ENCODE measurements at regions not wholly inside any gene's neighbourhood (a gene's known extent, or its start where the extent isn't known, plus 50 kb on each side); places are given as distances from the start of the nearest gene placed in this dataset.

DNA sequence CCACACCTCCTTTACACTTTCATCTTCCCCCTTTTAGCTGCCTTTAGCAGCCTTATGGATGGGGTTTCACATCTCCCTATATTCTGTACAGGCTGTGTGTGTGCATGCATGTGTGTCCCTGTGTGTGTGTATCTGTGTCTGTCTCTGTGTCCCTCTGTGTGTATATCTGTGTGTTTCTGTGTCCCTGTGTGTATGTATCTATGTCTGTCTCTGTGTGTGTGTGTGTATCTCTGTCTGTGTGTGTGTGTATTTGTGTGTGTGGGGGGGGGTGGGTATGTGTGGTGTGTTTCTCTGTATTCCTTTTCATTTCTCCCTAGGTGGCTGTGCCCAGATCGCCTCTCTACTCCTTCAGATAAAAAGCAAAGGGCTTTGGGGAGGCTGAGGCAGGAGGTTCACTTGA is 52.2 kb upstream of the CD83 start:
- DNase-seq (ENCODE audit: low spot score), result no peak

DNA sequence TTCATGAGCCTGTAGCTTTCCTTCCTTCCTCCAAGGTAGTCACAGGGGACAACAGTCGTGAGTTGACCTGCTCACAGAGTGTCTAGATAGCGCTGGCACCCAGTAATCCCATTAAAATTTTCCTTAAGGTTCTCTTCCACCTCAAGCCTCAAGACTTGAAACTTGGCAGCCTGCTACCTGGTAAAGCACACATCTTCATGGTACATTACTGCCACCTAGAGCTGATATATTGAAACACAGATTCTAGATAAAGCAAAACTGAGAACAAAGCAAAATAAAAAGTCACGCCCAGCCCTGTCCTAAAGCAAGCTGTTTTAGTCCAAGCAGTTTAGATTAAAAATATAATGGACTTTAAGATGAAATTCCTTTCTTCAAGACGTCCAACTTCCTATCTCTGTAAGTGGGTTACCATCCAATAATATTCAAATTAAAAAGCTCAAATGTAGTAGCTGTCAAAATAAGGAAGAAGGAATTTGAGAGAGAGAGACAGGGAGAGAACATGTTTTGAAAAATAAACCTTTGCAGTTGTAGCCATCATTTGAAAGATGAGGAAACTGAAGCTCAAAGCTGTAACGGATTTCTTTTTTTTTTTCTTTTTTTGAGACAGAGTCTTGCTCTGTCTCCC is 50.7 kb upstream of the CD83 start:
- peak; percentile 70 for DNase-seq (ENCODE audit: low spot score)

- no peak for DNase-seq (ENCODE audit: low spot score)
Measured at GRCh38 chr6:14067656-14068055, 49.9 kb upstream of the CD83 start.
